GM12864 (cell line): ENCODE measurements at regions not wholly inside any gene's neighbourhood (a gene's known extent, or its start where the extent isn't known, plus 50 kb on each side); places are given as distances from the start of the nearest gene placed in this dataset.
"Not testable (repeated sequence)": the region's sequence is repeated elsewhere in the genome, so short reads cannot be mapped to it uniquely, and the experiment has no call there.

ENCODE experiments used
- DNase-seq: peaks from one replicate; pipeline ENCODE4 v3.0.0-alpha.2; 2011; ENCODE audit warnings: low read depth
- H3K4me3 ChIP-seq: 2 replicates; pipeline ENCODE4 v1.5.1; 2011; ENCODE audit warnings: mild to moderate bottlenecking, low read depth, low read length, control low read depth
- TF ChIP-seq, protein P1 (sequence below): IDR thresholded peaks from 2 replicates; pipeline ENCODE4 v1.5.1; 2011; ENCODE audit warnings: low read depth, mild to moderate bottlenecking, moderate library complexity, low read length, control low read depth, inconsistent platforms; ENCODE audit errors: missing control alignments

DNA sequence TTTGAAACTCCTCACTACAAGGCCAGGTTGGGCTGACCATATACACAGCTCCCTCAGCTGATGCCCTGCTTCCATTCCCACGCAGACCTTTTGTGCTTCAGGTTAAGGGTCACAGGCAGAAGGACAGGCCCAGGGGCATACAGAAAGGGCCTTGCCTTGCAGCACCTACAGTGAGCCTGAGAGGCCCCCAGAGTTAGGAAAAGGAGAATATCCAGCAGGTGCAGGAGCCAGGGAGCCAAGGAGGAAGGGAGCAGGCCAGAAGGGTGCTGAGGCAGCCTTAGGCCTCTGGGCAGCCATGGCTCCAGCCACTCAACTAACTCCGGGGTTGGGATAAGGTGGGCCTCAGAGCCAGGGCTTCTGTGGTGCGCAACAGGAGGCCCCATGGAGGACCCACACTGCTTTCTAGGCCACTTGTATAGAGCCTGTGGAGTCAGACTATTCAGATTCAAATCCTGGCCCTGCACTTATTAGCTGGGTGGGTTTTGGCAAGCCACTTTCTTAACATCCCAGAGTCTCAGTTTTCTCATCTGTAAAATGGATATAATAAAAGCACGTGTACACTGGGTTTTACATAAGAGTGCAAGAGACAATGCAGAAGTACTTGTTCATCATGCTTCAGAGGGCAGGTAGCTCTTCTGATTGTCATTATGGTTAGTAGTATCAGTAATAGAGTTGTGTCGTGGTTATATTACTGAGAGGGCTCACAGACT lies 214.6 kb upstream of the HAAO start:
- DNase-seq: no peak
- no peak overlapping the region for H3K4me3 ChIP-seq
- TF ChIP-seq, protein P1, sequence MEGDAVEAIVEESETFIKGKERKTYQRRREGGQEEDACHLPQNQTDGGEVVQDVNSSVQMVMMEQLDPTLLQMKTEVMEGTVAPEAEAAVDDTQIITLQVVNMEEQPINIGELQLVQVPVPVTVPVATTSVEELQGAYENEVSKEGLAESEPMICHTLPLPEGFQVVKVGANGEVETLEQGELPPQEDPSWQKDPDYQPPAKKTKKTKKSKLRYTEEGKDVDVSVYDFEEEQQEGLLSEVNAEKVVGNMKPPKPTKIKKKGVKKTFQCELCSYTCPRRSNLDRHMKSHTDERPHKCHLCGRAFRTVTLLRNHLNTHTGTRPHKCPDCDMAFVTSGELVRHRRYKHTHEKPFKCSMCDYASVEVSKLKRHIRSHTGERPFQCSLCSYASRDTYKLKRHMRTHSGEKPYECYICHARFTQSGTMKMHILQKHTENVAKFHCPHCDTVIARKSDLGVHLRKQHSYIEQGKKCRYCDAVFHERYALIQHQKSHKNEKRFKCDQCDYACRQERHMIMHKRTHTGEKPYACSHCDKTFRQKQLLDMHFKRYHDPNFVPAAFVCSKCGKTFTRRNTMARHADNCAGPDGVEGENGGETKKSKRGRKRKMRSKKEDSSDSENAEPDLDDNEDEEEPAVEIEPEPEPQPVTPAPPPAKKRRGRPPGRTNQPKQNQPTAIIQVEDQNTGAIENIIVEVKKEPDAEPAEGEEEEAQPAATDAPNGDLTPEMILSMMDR: no peak

DNA sequence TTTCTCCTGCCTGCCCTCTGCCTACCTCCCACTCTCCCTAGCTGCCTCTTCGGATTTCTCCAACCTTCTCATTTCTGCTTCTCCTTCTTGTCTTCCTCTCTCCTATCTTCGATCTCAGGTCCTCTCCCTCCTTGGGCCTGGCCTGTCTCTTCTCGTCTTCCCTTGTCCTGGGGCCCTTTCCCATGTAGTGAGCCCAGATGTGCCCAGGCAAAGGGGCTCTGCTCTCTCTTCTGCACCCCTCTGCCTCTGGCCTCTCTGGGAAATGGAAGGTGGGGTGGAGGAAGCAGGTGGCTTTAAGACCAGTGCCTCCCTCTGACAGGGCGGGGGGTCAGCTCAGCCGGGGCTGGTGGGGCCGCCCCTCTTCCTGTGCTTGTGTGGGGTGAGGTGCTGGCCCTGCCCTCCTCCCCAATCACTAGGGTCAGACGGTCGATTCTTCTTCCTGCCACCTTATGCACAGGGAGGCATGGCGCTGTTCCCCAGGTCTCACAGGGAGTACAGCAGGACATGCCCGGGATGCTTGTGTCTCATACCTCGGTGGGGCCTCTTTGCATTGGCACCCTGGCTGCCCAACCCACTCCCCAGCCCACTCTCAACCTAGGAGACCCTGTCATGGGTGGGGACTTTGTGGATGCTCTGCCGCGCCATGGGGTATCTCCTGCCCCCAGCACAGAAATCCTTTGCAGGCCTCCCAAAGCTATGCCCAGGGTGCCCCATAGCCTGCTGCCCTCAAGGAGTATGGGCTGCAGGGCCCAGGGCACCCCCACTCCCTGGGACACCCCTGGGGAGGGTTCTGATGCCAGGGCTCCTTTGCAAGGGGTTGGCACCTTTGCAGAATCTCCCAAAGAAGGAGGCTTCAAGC lies 213.8 kb upstream of the HAAO start:
- no peak for DNase-seq
- TF ChIP-seq, protein P1: no peak
- no peak overlapping the region for H3K4me3 ChIP-seq

DNA sequence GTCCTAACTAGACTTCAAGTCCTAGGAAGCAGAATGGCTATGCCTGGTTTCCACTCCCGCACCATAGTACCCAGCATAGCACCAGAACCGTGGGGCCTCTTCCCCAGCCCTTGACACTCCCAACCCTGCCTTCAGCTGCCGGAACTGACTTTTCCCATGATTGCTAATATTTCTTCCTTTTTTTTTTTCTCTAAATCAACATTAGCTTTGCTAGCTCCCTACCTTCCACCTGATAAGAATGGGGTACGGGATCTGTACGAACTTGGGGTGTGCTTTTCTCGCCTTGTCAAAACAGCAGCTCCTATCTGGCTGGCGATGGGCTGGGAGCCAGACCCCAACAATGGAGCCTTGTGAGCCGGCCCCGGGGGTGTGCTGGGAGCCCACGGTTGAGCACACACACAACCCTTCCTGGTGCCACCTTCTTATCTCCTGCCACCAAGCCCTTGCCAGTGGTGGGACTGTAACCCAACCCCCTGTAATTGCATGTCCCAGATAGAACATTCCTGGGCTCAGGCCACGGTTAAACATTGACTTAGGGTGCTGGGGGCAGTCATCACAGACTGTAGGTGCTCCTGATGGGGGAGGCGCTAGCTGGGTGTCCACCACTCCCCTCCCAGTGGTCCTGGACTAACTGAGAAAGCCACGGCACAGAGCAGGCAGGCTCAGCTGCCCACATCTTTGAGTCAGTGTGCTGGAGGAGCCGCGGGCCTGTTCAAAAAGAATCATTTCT lies 213.0 kb upstream of the HAAO start:
- no peak for DNase-seq
- H3K4me3 ChIP-seq: no peak overlapping the region
- TF ChIP-seq, protein P1: no peak

DNA sequence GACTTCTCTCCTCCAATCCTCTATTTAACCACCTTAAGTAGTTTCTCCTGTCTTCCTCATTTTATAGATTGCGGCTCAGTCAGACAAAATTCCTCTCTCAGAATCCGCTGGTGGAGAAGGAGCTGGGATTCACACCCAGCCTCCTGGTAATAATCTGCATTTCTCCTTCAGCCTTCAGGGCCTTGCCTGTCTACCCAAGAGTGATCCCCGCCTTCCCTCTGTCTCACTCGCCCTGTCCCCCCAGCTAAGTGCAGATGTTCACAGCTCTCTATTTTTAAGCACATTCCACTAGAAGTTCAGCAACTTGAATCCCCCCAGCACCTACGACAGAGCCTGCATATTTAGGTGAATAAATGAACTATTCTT lies 212.5 kb upstream of the HAAO start:
- no peak overlapping the region for H3K4me3 ChIP-seq
- TF ChIP-seq, protein P1: no peak
- no peak for DNase-seq

DNA sequence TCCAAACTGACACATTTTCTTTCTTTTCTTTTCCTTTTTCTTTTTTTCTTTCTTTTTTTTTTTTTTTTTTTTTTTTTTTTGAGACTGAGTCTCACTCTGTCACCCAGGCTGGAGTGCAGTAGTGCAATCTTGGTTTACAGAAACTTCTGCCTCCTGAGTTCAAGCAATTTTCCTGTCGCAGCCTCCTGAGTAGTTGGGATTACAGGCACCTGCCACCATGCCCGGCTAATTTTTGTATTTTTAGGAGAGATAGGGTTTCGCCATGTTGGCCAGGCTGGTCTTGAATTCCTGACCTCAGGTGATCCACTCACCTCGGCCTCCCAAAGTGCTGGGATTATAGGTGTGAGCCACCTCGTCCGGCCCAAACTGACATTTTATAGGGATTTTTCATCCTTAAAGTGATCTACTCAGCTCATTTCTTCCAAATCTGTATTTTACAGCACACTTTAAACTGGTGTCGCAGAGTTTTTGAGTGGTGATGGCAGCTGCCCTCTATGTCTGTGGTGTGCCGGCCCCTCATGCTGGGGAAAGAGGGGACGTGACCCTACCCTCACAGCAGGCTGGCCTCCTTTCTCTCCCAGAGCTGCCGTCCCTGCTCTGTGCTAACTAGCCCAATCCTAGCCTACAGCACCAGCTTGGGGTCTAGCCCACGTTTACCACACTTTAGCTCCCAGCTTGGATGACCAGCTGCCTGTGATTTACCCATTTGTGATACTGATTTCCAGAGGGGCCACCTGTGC lies 211.9 kb upstream of the HAAO start:
- not testable (repeated sequence) for H3K4me3 ChIP-seq, DNase-seq

DNA sequence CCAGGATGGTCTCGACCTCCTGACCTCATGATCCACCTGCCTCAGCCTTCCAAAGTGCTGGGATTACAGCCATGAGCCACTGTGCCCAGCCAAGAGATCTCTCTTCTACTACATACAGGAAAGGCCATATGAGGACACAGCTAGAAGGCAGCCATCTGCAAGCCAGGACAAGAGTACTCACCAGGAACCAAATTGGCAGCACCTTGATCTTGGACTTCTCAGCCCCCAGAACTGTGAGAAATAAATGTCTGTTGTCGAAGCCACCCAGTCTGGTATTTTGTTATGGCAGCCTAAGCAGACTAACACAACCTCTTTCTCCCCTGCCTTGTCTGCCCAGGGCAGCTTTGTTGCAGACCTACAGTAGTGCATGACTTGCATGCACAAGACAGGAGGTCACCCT lies 211.3 kb upstream of the HAAO start:
- no peak for DNase-seq
- H3K4me3 ChIP-seq: no peak overlapping the region
- TF ChIP-seq, protein P1: no peak
